Astrocyte (in vitro differentiated cells and primary cell): ENCODE measurements at regions not wholly inside any gene's neighbourhood (a gene's known extent, or its start where the extent isn't known, plus 50 kb on each side); places are given as distances from the start of the nearest gene placed in this dataset.
"Not testable (repeated sequence)": the region's sequence is repeated elsewhere in the genome, so short reads cannot be mapped to it uniquely, and the experiment has no call there.

Experiments used
- DNase-seq: peaks from one replicate; pipeline ENCODE4 v3.0.0-alpha.2; 2010; ENCODE audit warnings: low read depth
- FAIRE-seq: peaks from 2 replicates; lab custom pipeline; 2011; peaks lifted over from hg19 to GRCh38; lab: Jason Lieb, UNC
- H2AFZ ChIP-seq: 2 replicates; pipeline ENCODE4 v1.6.0; 2012; ENCODE audit warnings: low read depth, low read length, inconsistent platforms
- H3K27ac ChIP-seq: 2 replicates; pipeline ENCODE4 v1.5.1; 2011; ENCODE audit warnings: low read depth, low read length, inconsistent platforms
- H3K27me3 ChIP-seq: 2 replicates; pipeline ENCODE4 v1.6.0; 2011; ENCODE audit warnings: low read length, inconsistent platforms; ENCODE audit not compliant: insufficient read depth
- H3K36me3 ChIP-seq: 2 replicates; pipeline ENCODE4 v1.5.1; 2011; ENCODE audit warnings: low read length, inconsistent platforms; ENCODE audit not compliant: insufficient read depth
- H3K4me1 ChIP-seq: 2 replicates; pipeline ENCODE4 v1.5.1; 2011; ENCODE audit warnings: low read length, inconsistent platforms; ENCODE audit not compliant: insufficient read depth
- H3K4me2 ChIP-seq: 2 replicates; pipeline ENCODE4 v1.6.0; 2012; ENCODE audit warnings: low read length, inconsistent platforms
- H3K4me3 ChIP-seq: 2 replicates; pipeline ENCODE4 v1.5.1; 2011; ENCODE audit warnings: low read depth, mild to moderate bottlenecking, low read length, inconsistent platforms; ENCODE audit not compliant: insufficient read depth
- H3K79me2 ChIP-seq: 2 replicates; pipeline ENCODE4 v1.6.0; 2012; ENCODE audit warnings: mild to moderate bottlenecking, low read length, inconsistent platforms; ENCODE audit not compliant: insufficient read depth
- H3K9ac ChIP-seq: 2 replicates; pipeline ENCODE4 v1.6.0; 2012; ENCODE audit warnings: mild to moderate bottlenecking, low read length, inconsistent platforms
- H3K9me3 ChIP-seq: 2 replicates; pipeline ENCODE4 v1.5.1; 2012; ENCODE audit warnings: low read depth, mild to moderate bottlenecking, low read length, inconsistent platforms; ENCODE audit not compliant: insufficient read depth
- H4K20me1 ChIP-seq: 2 replicates; pipeline ENCODE4 v1.6.0; 2012; ENCODE audit warnings: low read length, inconsistent platforms; ENCODE audit not compliant: insufficient read depth
- H3K27ac Mint-ChIP-seq: one replicate; pipeline ENCODE4 v1.8.0; 2021; ENCODE audit warnings: mild to moderate bottlenecking, mixed read lengths; ENCODE audit not compliant: unreplicated experiment
- H3K27me3 Mint-ChIP-seq: one replicate; pipeline ENCODE4 v1.8.0; 2021; ENCODE audit warnings: low read depth, mixed read lengths; ENCODE audit not compliant: unreplicated experiment
- H3K36me3 Mint-ChIP-seq: one replicate; pipeline ENCODE4 v1.8.0; 2021; ENCODE audit warnings: low read depth, mixed read lengths; ENCODE audit not compliant: unreplicated experiment
- H3K4me1 Mint-ChIP-seq: one replicate; pipeline ENCODE4 v1.8.0; 2021; ENCODE audit warnings: low read depth, mixed read lengths; ENCODE audit not compliant: unreplicated experiment
- H3K4me3 Mint-ChIP-seq: one replicate; pipeline ENCODE4 v1.8.0; 2021; ENCODE audit warnings: mild to moderate bottlenecking, moderate library complexity, mixed read lengths; ENCODE audit not compliant: unreplicated experiment
- H3K9me3 Mint-ChIP-seq: one replicate; pipeline ENCODE4 v1.8.0; 2021; ENCODE audit warnings: mild to moderate bottlenecking, mixed read lengths; ENCODE audit not compliant: unreplicated experiment
- CTCF ChIP-seq: IDR thresholded peaks from 2 replicates; pipeline ENCODE4 v1.5.1; 2011; ENCODE audit warnings: low read depth, mild to moderate bottlenecking, inconsistent platforms, low read length, moderate library complexity; ENCODE audit not compliant: insufficient read depth
- EZH2 ChIP-seq: IDR thresholded peaks from 2 replicates; pipeline ENCODE4 v1.6.1; 2012; ENCODE audit warnings: mild to moderate bottlenecking, low read length, inconsistent platforms; ENCODE audit not compliant: insufficient read depth

- no peak overlapping the region for H3K4me2 ChIP-seq
- H3K36me3 ChIP-seq, result no peaks in the 10 kb centered on the region
- no peaks in the 10 kb centered on the region for H3K27me3 ChIP-seq
- H3K27ac ChIP-seq, result no peak overlapping the region
- Mint-ChIP-seq H3K36me3 (peaks cover 4% of the 10 kb centered on the region), H3K4me3 (no peak overlapping the region), H3K27ac (no peak overlapping the region), H3K27me3 (peaks cover 12% of the 10 kb centered on the region), H3K9me3 (peaks cover 8% of the 10 kb centered on the region), H3K4me1 (no peaks in the 10 kb centered on the region)
- H3K4me1 ChIP-seq, result no peaks in the 10 kb centered on the region
- DNase-seq, result no peak
- TF ChIP-seq EZH2 (no peak), CTCF (no peak)
- no peak overlapping the region for H3K4me3 ChIP-seq
- H3K9ac ChIP-seq, result no peak overlapping the region
- FAIRE-seq, result no peak
- H3K79me2 ChIP-seq, result no peaks in the 10 kb centered on the region
- H3K9me3 ChIP-seq, result no peaks in the 10 kb centered on the region
- H4K20me1 ChIP-seq, result no peaks in the 10 kb centered on the region
- no peak overlapping the region for H2AFZ ChIP-seq
These were observed 222.5 kb upstream of the USP24 start for GRCh38 chr1:55437692-55438091.

- not testable (repeated sequence) for H4K20me1 ChIP-seq
These were observed 215.6 kb upstream of the USP24 start for GRCh38 chr1:55430720-55431119.

GRCh38 chr1:55430206-55430605 lies 215.0 kb upstream of the USP24 start:
- peak overlapping the region; percentile 83 for H3K27ac ChIP-seq
- H3K4me3 Mint-ChIP-seq, result not testable (repeated sequence)
- peak overlapping the region; percentile 72 for H3K27ac Mint-ChIP-seq

More at GRCh38 chr1:55430720-55431119, 215.6 kb upstream of the USP24 start:
- H3K9ac ChIP-seq, H3K4me3 Mint-ChIP-seq, H3K36me3 Mint-ChIP-seq, H3K79me2 ChIP-seq, H3K36me3 ChIP-seq, H3K27me3 Mint-ChIP-seq, DNase-seq, H3K27me3 ChIP-seq, H3K9me3 ChIP-seq, H3K9me3 Mint-ChIP-seq, H2AFZ ChIP-seq, H3K27ac Mint-ChIP-seq, FAIRE-seq, H3K4me3 ChIP-seq, H3K4me2 ChIP-seq: not testable (repeated sequence)
- peaks cover 21% of the 10 kb centered on the region for H3K4me1 Mint-ChIP-seq
- peaks cover 30% of the 10 kb centered on the region for H3K4me1 ChIP-seq
- peak overlapping the region; percentile 83 for H3K27ac ChIP-seq

More at GRCh38 chr1:55430206-55430605, 215.0 kb upstream of the USP24 start:
- H4K20me1 ChIP-seq, H3K36me3 ChIP-seq, H3K27me3 ChIP-seq, H2AFZ ChIP-seq, H3K36me3 Mint-ChIP-seq, FAIRE-seq, H3K27me3 Mint-ChIP-seq, H3K9me3 ChIP-seq, H3K9me3 Mint-ChIP-seq, H3K79me2 ChIP-seq, DNase-seq, H3K4me3 ChIP-seq: not testable (repeated sequence)
- peak overlapping the region; percentile 47 for H3K4me2 ChIP-seq
- peak overlapping the region; percentile 25 for H3K9ac ChIP-seq
- H3K4me1 Mint-ChIP-seq, result peaks cover 21% of the 10 kb centered on the region
- H3K4me1 ChIP-seq, result peaks cover 30% of the 10 kb centered on the region
